COLO829 (cell line): ENCODE measurements at regions not wholly inside any gene's neighbourhood (a gene's known extent, or its start where the extent isn't known, plus 50 kb on each side); places are given as distances from the start of the nearest gene placed in this dataset.
"Not testable (repeated sequence)": the region's sequence is repeated elsewhere in the genome, so short reads cannot be mapped to it uniquely, and the experiment has no call there.

ENCODE experiments used
- DNase-seq: peaks from one replicate; pipeline ENCODE4 v3.0.0; 2012; ENCODE audit warnings: low spot score

- no peak for DNase-seq
These were observed 108.1 kb downstream of the ZFAND4 start for GRCh38 chr10:45564303-45564959.

- DNase-seq: no peak
These were observed 110.6 kb downstream of the ZFAND4 start for GRCh38 chr10:45561952-45562351.

GRCh38 chr10:45560262-45560661, 112.3 kb downstream of the ZFAND4 start:
- DNase-seq: no peak

DNA sequence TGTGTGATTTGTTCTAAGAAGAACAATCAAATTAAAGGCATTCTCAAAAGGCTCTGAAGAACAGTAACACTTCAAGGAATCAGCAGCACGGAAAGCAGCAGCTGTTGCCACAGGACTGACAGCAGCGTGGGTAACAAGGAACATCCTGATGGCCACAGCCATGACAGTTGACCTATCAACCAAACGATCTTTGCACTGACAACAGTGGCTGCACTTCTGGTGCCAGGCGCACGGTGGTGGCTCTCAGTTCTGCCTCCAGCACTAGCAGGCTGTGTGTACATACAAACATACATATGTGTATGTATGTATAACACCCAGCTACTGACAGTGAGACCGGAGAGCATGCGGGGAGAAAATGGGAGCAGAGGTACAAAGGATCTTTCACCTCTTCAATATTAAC, 114.1 kb downstream of the ZFAND4 start:
- DNase-seq: no peak

DNA sequence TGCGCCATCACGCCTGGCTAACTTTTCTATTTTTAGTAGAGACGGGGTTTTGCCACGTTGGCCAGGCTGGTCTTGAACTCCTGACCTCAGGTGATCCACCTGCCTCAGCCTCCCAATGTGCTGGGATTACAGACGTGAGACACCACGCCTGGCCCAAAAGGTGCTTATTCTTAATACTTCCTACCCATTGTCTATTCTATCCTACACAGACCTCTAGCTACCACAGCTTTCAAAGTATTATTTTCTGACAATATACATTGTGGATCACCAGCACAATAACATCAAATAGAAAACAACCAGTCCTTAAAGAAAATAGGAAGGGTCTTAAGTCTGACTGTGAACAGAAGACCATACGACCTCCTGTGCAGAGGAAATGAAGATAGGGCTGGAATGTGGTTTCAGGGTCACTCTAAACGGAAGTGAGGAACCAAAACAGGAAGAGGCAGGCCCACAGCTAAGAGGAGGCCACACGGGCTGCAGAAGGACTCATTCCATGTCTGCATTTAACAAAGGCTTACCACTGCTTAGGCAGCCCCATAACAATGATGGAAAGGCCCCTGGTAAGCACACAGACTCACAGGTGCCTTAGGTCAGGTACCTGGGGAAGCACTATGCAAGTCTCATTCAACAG, 115.2 kb downstream of the ZFAND4 start:
- no peak for DNase-seq

DNA sequence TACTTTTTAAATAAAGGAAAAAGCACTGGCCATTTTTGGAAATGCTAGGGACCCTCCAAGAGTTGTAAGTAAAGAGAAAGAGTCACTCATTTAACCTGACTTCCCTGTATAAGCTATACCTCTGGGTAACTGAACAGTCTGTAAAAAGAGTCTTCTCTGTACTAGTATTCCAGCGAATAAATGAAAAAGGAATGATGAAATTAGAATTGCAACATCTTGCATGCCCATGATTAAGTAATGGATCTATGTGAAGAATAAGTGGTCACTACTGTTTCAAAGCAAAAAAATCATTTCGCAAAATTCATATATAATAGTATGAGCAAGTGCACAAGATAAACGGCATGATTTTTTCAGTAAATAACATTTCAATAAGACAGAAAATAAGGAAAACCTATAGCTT, 116.8 kb downstream of the ZFAND4 start:
- DNase-seq: no peak

DNA sequence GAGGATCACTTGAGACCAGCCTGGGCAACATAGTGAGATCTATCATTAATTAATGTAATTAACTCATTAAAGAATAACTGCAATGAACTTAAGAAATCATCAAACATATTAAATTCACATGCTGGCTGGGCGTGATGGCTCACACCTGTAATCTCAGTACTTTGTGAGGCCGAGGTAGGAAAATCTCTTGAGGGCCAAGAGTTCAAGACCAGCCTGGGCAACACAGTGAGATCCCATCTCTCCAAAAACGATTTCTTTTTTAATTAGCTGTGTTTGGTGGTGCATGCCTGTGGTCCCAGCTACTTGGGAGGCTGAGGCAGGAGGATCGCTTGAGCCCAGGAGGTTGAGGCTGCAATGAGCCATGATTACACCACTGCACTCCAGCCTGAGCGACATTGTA, 117.2 kb downstream of the ZFAND4 start:
- not testable (repeated sequence) for DNase-seq

DNA sequence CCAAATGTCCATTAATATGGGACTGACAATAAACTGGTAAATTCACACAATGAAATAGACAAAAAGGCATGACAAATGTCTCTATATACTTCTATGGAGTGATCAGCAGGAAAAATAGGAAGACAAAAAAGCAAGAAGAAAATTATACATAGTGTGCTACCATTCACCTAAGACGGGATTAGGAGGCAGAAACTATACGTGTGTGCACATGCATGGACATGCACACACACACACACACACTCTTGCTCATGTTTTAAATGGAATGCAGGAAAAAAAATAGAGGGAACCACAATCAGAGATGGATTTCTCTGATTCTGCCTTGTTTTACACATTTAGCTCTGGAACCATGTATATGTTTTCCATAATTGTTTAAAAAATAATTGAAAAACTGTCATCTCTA, 119.0 kb downstream of the ZFAND4 start:
- no peak for DNase-seq

DNA sequence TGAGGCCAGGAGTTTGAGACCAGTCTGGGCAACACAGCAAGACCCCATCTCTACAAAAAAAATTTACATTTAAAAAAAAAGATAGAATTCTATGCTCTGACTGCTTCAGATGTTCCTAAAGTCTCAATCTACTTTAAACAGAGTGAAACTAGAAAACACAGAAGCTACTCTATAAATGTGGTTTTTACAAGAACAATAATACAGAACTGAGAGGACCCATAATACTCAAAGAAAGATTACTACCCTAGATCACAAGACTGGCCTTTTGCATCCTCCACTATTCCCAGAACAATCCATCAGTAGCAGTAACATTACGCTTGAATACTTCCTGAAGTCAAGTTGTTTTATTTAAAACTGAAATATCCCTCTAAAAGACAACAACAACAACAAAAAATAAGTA, 119.4 kb downstream of the ZFAND4 start:
- no peak for DNase-seq

DNA sequence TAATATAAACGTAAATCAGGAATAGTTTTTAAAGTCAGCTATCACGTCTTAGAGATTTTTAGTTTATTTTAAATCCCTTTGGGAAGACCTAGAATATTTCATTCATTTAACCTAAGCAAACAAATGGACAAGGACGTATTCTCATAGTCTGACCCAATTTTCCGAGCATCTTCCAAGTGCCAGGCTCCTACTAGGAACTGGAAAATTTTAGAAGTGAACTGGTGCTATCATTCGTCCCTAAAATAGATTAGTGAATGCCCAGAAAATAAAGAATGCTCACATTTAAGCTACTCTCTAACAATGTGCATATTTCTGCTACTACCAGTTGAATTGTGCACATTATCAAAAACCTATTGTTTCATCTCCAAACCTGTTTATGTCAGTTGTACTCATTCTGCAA, 120.1 kb downstream of the ZFAND4 start:
- no peak for DNase-seq

GRCh38 chr10:45550903-45551786, 121.4 kb downstream of the ZFAND4 start:
- DNase-seq: no peak

DNA sequence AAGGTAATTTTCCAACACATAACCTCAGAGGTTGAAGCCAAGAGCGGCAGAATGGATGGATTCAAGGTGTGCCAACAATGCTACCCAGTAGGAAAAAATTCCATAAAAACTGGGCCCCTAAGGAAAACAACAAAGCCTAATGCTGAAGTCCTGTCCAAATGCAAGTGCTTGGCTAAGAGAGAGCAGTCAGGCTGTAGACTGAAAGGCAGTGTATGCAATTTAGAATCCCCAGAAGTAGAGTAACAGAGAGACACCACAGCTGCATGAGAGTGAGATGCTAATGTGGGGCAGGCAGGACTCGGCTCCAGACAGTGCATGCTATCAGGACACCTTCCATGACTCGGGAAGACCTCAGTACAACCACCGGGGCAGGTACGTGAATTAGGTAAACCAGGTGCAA, 124.5 kb downstream of the ZFAND4 start:
- no peak for DNase-seq

DNA sequence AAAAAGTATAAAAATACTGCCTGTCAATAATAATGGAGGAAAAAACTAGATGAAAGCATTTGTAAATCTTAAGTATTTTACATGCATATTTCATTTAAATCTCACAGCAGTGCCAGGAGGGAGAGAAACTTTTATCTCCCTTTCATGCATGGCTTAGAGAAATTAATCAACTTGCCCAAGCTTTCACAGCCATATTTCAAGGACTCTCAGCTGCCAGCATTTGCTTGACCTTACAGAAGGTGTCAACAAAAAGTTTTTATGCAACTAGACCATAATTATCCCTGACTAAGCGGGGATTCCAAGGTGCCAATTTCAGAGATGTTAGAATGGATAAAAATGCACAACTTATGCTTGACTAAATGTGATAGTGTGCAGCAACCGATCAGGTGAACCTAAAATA, 125.4 kb downstream of the ZFAND4 start:
- no peak for DNase-seq

DNA sequence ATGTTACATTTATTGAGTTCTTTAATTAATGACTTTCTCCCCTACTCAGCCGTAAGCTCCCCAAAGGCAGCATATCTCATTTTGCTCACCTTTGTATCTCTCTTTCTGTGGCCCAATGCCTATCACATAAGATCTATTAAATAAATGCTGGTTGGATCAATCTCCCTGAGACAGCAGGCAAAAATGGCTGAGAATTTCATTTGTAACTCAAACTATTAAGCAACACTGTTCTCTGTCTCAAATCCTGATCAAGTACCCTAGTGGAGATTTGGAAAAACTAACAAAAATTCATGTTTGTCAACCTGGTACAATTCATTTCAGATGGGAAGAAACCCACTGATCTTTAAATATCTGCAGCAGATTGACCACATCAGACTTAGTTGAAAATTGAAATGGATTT, 127.4 kb downstream of the ZFAND4 start:
- no peak for DNase-seq

- no peak for DNase-seq
These were observed 128.4 kb downstream of the ZFAND4 start for GRCh38 chr10:45544191-45544590.

DNA sequence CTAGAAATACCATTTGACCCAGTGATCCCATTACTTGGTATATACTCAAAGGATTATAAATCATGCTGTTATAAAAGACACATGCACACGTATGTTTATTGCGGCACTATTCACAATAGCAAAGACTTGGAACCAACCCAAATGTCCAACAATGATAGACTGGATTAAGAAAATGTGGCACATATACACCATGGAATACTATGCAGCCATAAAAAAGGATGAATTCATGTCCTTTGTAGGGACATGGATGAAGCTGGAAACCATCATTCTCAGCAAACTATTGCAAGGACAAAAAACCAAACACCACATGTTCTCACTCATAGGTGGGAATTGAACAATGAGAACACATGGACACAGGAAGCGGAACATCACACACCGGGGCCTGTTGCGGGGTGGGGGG, 131.5 kb downstream of the ZFAND4 start:
- DNase-seq: not testable (repeated sequence)

DNA sequence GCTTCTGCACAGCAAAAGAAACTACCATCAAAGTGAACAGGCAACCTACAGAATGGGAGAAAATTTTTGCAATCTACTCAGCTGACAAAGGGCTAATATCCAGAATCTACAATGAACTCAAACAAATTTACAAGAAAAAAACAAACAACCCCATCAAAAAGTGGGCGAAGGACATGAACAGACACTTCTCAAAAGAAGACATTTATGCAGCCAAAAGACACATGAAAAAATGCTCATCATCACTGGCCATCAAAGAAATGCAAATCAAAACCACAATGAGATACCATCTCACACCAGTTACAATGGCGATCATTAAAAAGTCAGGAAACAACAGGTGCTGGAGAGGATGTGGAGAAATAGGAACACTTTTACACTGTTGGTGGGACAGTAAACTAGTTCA, 132.0 kb downstream of the ZFAND4 start:
- not testable (repeated sequence) for DNase-seq

DNA sequence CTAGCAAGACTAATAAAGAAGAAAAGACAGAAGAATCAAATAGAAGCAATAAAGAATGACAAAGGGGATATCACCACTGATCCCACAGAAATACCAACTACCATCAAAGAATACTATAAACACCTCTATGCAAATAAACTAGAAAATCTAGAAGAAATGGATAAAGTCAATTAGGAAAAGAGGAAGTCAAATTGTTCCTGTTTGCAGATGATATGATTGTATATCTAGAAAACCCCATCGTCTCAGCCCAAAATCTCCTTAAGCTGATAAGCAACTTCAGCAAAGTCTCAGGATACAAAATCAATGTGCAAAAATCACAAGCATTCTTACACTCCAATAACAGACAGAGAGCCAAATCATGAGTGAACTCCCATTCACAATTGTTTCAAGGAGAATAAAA, 133.0 kb downstream of the ZFAND4 start:
- not testable (repeated sequence) for DNase-seq

DNA sequence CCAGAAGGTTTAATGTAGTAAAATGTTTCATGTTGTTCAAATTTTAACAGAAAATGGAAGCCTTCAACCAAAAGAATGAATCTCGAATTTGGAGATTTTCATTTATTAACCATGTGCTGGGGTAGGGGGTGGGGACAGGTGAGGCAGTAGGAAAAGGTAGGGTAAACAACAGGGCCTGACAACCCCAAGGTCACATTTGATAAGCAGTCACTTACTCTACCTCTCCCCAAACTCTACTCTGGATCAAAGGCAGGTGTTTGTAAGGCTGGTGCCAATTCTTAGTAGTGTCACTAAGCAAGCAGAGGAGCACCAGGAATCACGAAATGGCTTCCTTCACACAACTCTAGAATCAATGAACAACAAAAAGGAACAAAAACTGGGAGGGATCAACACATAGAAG, 138.0 kb downstream of the ZFAND4 start:
- no peak for DNase-seq

GRCh38 chr10:45532480-45532879, 140.1 kb downstream of the ZFAND4 start:
- DNase-seq: no peak

- DNase-seq: no peak
These were observed 146.2 kb downstream of the ZFAND4 start for GRCh38 chr10:45526309-45526905.

DNA sequence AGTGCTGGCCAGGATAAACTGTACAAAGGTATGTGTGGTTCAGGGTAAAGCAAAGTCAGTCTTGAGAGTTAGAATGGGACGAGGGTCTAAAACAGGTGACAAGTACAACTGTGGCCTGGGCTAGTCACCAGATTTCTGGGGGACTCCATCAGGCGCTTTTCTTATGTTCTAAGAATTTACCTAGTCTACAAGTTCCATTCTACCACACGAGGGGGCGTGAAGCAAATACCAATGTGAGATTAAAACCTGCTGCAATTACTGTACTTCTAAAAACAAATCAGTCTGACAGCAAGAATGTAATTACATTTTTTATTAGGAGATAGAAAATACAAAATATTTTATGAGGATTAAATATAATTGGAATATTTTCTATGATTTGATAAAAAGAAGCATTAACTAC, 146.5 kb downstream of the ALOX5 start:
- no peak for DNase-seq

DNA sequence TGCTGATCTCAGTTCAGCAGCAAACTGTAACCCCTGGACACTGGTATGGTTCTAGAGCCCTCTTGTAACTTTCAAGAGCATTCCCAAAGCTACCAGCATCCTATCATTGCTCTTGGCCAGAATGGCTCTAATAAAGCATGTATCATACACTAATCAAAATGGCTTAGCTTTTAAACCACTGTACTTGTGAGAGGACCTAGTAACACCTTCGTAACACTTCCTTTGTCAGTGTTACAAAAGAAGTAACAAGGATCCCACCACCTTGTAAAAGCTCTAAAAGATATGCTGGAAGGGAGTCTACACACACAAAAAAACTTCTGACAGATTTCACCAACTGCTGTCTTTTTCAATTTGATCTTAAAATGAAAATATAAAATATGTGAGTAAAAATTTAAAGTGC, 144.7 kb downstream of the ALOX5 start:
- DNase-seq: no peak
